ENCODE measurements at regions not wholly inside any gene's neighbourhood (a gene's known extent, or its start where the extent isn't known, plus 50 kb on each side); places are given as distances from the start of the nearest gene placed in this dataset.
"Not testable (repeated sequence)": the region's sequence is repeated elsewhere in the genome, so short reads cannot be mapped to it uniquely, and the experiment has no call there.

GRCh38 chr7:93715234-93715633 is 140.7 kb upstream of the CALCR start:
- Histone ChIP-seq H3K27ac (replicated peaks) (no peak overlapping the region), H3K9me3 (replicated peaks) (no peaks in the 10 kb centered on the region), H3K27me3 (ENCODE audit: low read depth) (no peaks in the 10 kb centered on the region), H3K36me3 (no peaks in the 10 kb centered on the region), H3K4me1 (peaks cover 16% of the 10 kb centered on the region), H3K4me3 (no peak overlapping the region)
- intact Hi-C loops (cut with micrococcal nuclease) = no loop called here
- TF ChIP-seq, protein P1, sequence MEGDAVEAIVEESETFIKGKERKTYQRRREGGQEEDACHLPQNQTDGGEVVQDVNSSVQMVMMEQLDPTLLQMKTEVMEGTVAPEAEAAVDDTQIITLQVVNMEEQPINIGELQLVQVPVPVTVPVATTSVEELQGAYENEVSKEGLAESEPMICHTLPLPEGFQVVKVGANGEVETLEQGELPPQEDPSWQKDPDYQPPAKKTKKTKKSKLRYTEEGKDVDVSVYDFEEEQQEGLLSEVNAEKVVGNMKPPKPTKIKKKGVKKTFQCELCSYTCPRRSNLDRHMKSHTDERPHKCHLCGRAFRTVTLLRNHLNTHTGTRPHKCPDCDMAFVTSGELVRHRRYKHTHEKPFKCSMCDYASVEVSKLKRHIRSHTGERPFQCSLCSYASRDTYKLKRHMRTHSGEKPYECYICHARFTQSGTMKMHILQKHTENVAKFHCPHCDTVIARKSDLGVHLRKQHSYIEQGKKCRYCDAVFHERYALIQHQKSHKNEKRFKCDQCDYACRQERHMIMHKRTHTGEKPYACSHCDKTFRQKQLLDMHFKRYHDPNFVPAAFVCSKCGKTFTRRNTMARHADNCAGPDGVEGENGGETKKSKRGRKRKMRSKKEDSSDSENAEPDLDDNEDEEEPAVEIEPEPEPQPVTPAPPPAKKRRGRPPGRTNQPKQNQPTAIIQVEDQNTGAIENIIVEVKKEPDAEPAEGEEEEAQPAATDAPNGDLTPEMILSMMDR (IDR thresholded peaks at IDR 0.05; ENCODE audit: borderline replicate concordance) = peak; percentile 57
- peak; percentile 26 for DNase-seq

DNA sequence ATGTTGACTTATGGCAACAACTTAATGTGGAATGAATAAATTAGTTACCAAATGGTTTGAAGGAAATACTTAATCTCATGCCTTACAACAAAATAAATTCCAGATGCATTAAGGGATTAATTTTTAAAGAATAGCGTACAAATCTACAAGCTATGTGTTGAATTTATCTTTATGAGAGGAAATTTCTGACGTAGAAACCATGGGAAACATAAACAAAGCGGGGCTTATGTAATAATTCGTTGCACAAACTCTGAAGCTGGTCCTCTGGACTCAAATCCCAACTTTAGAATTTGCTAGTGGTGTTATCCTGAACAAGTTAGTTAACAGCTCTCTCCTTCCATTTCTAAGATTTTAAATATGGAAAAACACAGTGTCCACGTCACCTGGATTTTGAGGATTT is 137.4 kb upstream of the CALCR start:
- intact Hi-C loops (cut with micrococcal nuclease) = no loop called here
- no peak for DNase-seq
- no peaks in the 10 kb centered on the region for H3K36me3 ChIP-seq
- peaks cover 16% of the 10 kb centered on the region for H3K4me1 ChIP-seq
- H3K4me3 ChIP-seq = no peak overlapping the region
- no peaks in the 10 kb centered on the region for H3K27me3 ChIP-seq (ENCODE audit: low read depth)
- TF ChIP-seq, protein P1 (IDR thresholded peaks at IDR 0.05; ENCODE audit: borderline replicate concordance) = no peak
- no peak overlapping the region for H3K27ac ChIP-seq (replicated peaks)
- no peaks in the 10 kb centered on the region for H3K9me3 ChIP-seq (replicated peaks)

DNA sequence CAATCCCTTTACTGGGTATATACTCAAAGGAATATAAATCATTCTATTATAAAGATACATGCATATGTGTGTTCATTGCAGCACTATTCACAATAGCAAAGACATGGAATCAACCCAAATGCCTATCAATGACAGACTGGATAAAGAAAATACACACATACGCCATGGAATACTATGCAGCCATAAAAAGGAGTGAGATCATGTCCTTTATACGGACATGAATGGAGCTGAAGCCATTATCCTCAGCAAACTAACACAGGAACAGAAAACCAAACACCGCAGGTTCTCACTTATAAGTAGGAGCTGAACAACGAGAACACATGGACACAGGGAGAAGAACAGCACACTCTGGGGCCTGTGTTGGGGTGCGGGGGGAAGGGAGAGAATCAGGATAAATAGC is 133.7 kb upstream of the CALCR start:
- intact Hi-C loops (cut with micrococcal nuclease); H3K9me3 ChIP-seq (replicated peaks); H3K4me3 ChIP-seq; H3K27me3 ChIP-seq (ENCODE audit: low read depth); DNase-seq; H3K4me1 ChIP-seq; H3K36me3 ChIP-seq; H3K27ac ChIP-seq (replicated peaks): not testable (repeated sequence)

DNA sequence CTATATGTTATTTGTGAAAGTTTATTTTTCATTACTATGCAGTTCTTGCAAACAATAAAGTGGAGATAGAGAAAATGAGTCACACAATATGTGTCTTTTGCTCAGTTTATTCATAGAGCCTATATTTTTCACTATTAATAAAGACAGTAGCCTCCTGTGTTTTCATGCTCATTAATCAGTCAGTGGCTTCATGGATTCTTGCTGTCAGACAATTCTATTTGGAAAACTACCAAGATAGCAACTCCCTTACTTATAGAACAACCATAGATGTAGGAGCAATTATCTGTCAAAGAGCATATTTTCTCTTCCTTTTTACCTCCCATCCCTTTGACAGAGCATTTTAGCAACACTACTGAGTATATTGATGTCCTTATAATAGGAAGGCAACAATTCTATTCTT is 132.7 kb upstream of the CALCR start:
- H3K9me3 ChIP-seq (replicated peaks) = no peaks in the 10 kb centered on the region
- no peak overlapping the region for H3K4me3 ChIP-seq
- intact Hi-C loops (cut with micrococcal nuclease) = no loop called here
- H3K4me1 ChIP-seq = no peaks in the 10 kb centered on the region
- no peaks in the 10 kb centered on the region for H3K36me3 ChIP-seq
- TF ChIP-seq, protein P1 (IDR thresholded peaks at IDR 0.05; ENCODE audit: borderline replicate concordance) = no peak
- no peak overlapping the region for H3K27ac ChIP-seq (replicated peaks)
- no peak for DNase-seq
- no peaks in the 10 kb centered on the region for H3K27me3 ChIP-seq (ENCODE audit: low read depth)

DNA sequence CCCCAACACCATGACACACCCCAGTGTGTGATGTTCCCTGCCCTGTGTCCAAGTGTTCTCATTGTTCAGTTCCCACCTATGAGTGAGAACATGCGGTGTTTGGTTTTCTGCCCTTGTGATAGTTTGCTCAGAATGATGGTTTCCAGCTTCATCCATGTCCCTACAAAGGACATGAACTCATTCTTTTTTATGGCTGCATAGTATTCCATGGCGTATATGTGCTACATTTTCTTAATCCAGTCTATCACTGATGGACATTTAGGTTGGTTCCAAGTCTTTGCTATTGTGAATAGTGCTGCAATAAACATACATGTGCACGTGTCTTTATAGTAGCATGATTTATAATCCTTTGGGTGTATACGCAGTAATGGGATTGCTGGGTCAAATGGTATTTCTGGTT is 131.6 kb upstream of the CALCR start:
- intact Hi-C loops (cut with micrococcal nuclease); H3K4me3 ChIP-seq; H3K27ac ChIP-seq (replicated peaks); DNase-seq; H3K9me3 ChIP-seq (replicated peaks); H3K36me3 ChIP-seq; H3K27me3 ChIP-seq (ENCODE audit: low read depth); H3K4me1 ChIP-seq: not testable (repeated sequence)

DNA sequence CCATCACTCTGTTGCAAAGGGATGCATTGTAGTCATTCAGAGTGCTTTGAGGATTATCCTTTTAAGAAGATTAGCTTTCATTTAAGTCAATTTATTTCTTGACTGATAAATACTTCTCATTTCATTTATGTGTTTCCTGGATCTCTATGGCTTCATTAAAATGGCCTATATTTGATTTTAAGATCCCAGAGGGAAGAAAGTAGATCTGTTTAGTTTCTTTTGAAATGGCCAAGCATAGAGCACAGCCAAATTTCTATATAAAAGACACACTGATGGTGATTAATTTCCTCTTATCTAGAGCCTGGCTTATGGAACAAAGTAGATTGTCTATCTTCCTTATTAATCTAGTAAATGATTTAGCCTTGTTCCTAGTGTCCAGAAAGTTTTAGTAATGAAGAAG is 129.7 kb upstream of the CALCR start:
- Histone ChIP-seq H3K9me3 (replicated peaks) (no peaks in the 10 kb centered on the region), H3K4me1 (no peaks in the 10 kb centered on the region), H3K36me3 (no peaks in the 10 kb centered on the region), H3K4me3 (no peak overlapping the region), H3K27me3 (ENCODE audit: low read depth) (no peaks in the 10 kb centered on the region), H3K27ac (replicated peaks) (no peak overlapping the region)
- TF ChIP-seq, protein P1 (IDR thresholded peaks at IDR 0.05; ENCODE audit: borderline replicate concordance) = no peak
- no peak for DNase-seq
- intact Hi-C loops (cut with micrococcal nuclease) = no loop called here

- no peaks in the 10 kb centered on the region for H3K27me3 ChIP-seq (ENCODE audit: low read depth)
- DNase-seq = no peak
- no peaks in the 10 kb centered on the region for H3K4me1 ChIP-seq
- no peak overlapping the region for H3K4me3 ChIP-seq
- no peak overlapping the region for H3K27ac ChIP-seq (replicated peaks)
- H3K9me3 ChIP-seq (replicated peaks) = no peaks in the 10 kb centered on the region
- TF ChIP-seq, protein P1 (IDR thresholded peaks at IDR 0.05; ENCODE audit: borderline replicate concordance) = no peak
- no peaks in the 10 kb centered on the region for H3K36me3 ChIP-seq
- intact Hi-C loops (cut with micrococcal nuclease) = no loop called here
Measured at GRCh38 chr7:93697901-93698300, 123.4 kb upstream of the CALCR start.
